ENCODE measurements at regions not wholly inside any gene's neighbourhood (a gene's known extent, or its start where the extent isn't known, plus 50 kb on each side); places are given as distances from the start of the nearest gene placed in this dataset.
"Not testable (repeated sequence)": the region's sequence is repeated elsewhere in the genome, so short reads cannot be mapped to it uniquely, and the experiment has no call there.

- Histone ChIP-seq H3K36me3 (ENCODE audit: control insufficient read depth, insufficient read depth, low read length) (no peaks in the 10 kb centered on the region), H3K4me3 (ENCODE audit: low read length) (no peak overlapping the region), H3K4me1 (ENCODE audit: control insufficient read depth, insufficient read depth, low read length) (no peaks in the 10 kb centered on the region), H3K9me3 (replicated peaks; ENCODE audit: control insufficient read depth, low read depth, low read length) (no peaks in the 10 kb centered on the region), H3K27me3 (ENCODE audit: control insufficient read depth, insufficient read depth, low read length) (peaks cover 2% of the 10 kb centered on the region), H3K27ac (ENCODE audit: low read length) (no peak overlapping the region)
- no CpG with 5 or more reads among the region's 5 CpGs for WGBS (ENCODE audit: insufficient coverage)
- no peak for DNase-seq
Observed at GRCh38 chr2:122034344-122034743, 278.9 kb downstream of the TSN start.

- Histone ChIP-seq H3K4me3 (ENCODE audit: low read length) (no peak overlapping the region), H3K27ac (ENCODE audit: low read length) (no peak overlapping the region), H3K9me3 (replicated peaks; ENCODE audit: control insufficient read depth, low read depth, low read length) (no peaks in the 10 kb centered on the region), H3K4me1 (ENCODE audit: control insufficient read depth, insufficient read depth, low read length) (no peaks in the 10 kb centered on the region), H3K27me3 (ENCODE audit: control insufficient read depth, insufficient read depth, low read length) (peaks cover 2% of the 10 kb centered on the region), H3K36me3 (ENCODE audit: control insufficient read depth, insufficient read depth, low read length) (no peaks in the 10 kb centered on the region)
- WGBS (ENCODE audit: insufficient coverage): no CpG with 5 or more reads among the region's 4 CpGs
- no peak for DNase-seq
Observed at GRCh38 chr2:122034777-122035176, 279.3 kb downstream of the TSN start.

GRCh38 chr2:122038816-122039215 lies 283.4 kb downstream of the TSN start:
- not testable (repeated sequence) for H3K27me3 ChIP-seq (ENCODE audit: control insufficient read depth, insufficient read depth, low read length); H3K36me3 ChIP-seq (ENCODE audit: control insufficient read depth, insufficient read depth, low read length); H3K27ac ChIP-seq (ENCODE audit: low read length); H3K9me3 ChIP-seq (replicated peaks; ENCODE audit: control insufficient read depth, low read depth, low read length); DNase-seq; H3K4me1 ChIP-seq (ENCODE audit: control insufficient read depth, insufficient read depth, low read length); H3K4me3 ChIP-seq (ENCODE audit: low read length)
- no CpG with 5 or more reads among the region's 4 CpGs for WGBS (ENCODE audit: insufficient coverage)

- no peak overlapping the region for H3K4me3 ChIP-seq (ENCODE audit: low read length)
- 71% methylated on average over 5 of the region's 5 CpGs for WGBS (ENCODE audit: insufficient coverage)
- H3K27me3 ChIP-seq (ENCODE audit: control insufficient read depth, insufficient read depth, low read length): no peaks in the 10 kb centered on the region
- H3K9me3 ChIP-seq (replicated peaks; ENCODE audit: control insufficient read depth, low read depth, low read length): no peaks in the 10 kb centered on the region
- no peak for DNase-seq
- H3K4me1 ChIP-seq (ENCODE audit: control insufficient read depth, insufficient read depth, low read length): no peaks in the 10 kb centered on the region
- no peak overlapping the region for H3K27ac ChIP-seq (ENCODE audit: low read length)
- H3K36me3 ChIP-seq (ENCODE audit: control insufficient read depth, insufficient read depth, low read length): no peaks in the 10 kb centered on the region
Observed at GRCh38 chr2:122041455-122041854, 286.0 kb downstream of the TSN start.

- H3K27ac ChIP-seq (ENCODE audit: low read length); H3K27me3 ChIP-seq (ENCODE audit: control insufficient read depth, insufficient read depth, low read length); H3K4me1 ChIP-seq (ENCODE audit: control insufficient read depth, insufficient read depth, low read length); H3K4me3 ChIP-seq (ENCODE audit: low read length); H3K36me3 ChIP-seq (ENCODE audit: control insufficient read depth, insufficient read depth, low read length); H3K9me3 ChIP-seq (replicated peaks; ENCODE audit: control insufficient read depth, low read depth, low read length); DNase-seq: not testable (repeated sequence)
- WGBS (ENCODE audit: insufficient coverage): no CpG with 5 or more reads among the region's 20 CpGs
Observed at GRCh38 chr2:122051659-122052058, 296.2 kb downstream of the TSN start.

GRCh38 chr2:122055521-122055931 lies 300.1 kb downstream of the TSN start:
- Histone ChIP-seq H3K9me3 (replicated peaks; ENCODE audit: control insufficient read depth, low read depth, low read length) (no peaks in the 10 kb centered on the region), H3K36me3 (ENCODE audit: control insufficient read depth, insufficient read depth, low read length) (no peaks in the 10 kb centered on the region), H3K27ac (ENCODE audit: low read length) (no peak overlapping the region), H3K27me3 (ENCODE audit: control insufficient read depth, insufficient read depth, low read length) (no peaks in the 10 kb centered on the region), H3K4me3 (ENCODE audit: low read length) (no peak overlapping the region), H3K4me1 (ENCODE audit: control insufficient read depth, insufficient read depth, low read length) (no peaks in the 10 kb centered on the region)
- DNase-seq: no peak
- 25% methylated on average over 3 of the region's 4 CpGs for WGBS (ENCODE audit: insufficient coverage)

GRCh38 chr2:122056853-122057252 lies 301.4 kb downstream of the TSN start:
- H3K36me3 ChIP-seq (ENCODE audit: control insufficient read depth, insufficient read depth, low read length): no peaks in the 10 kb centered on the region
- WGBS (ENCODE audit: insufficient coverage): no CpG with 5 or more reads among the region's 2 CpGs
- no peaks in the 10 kb centered on the region for H3K9me3 ChIP-seq (replicated peaks; ENCODE audit: control insufficient read depth, low read depth, low read length)
- H3K27me3 ChIP-seq (ENCODE audit: control insufficient read depth, insufficient read depth, low read length): no peaks in the 10 kb centered on the region
- no peaks in the 10 kb centered on the region for H3K4me1 ChIP-seq (ENCODE audit: control insufficient read depth, insufficient read depth, low read length)
- no peak overlapping the region for H3K4me3 ChIP-seq (ENCODE audit: low read length)
- DNase-seq: no peak
- no peak overlapping the region for H3K27ac ChIP-seq (ENCODE audit: low read length)

- no peak overlapping the region for H3K27ac ChIP-seq (ENCODE audit: low read length)
- no peak for DNase-seq
- no peak overlapping the region for H3K4me3 ChIP-seq (ENCODE audit: low read length)
- no peaks in the 10 kb centered on the region for H3K36me3 ChIP-seq (ENCODE audit: control insufficient read depth, insufficient read depth, low read length)
- H3K9me3 ChIP-seq (replicated peaks; ENCODE audit: control insufficient read depth, low read depth, low read length): no peaks in the 10 kb centered on the region
- no peaks in the 10 kb centered on the region for H3K4me1 ChIP-seq (ENCODE audit: control insufficient read depth, insufficient read depth, low read length)
- no CpG with 5 or more reads among the region's 2 CpGs for whole genome bisulfite sequencing (ENCODE audit: insufficient coverage)
- H3K27me3 ChIP-seq (ENCODE audit: control insufficient read depth, insufficient read depth, low read length): no peaks in the 10 kb centered on the region
Observed at GRCh38 chr2:122061206-122061605, 305.8 kb downstream of the TSN start.

- Histone ChIP-seq H3K9me3 (replicated peaks; ENCODE audit: control insufficient read depth, low read depth, low read length) (no peaks in the 10 kb centered on the region), H3K4me3 (ENCODE audit: low read length) (no peak overlapping the region), H3K36me3 (ENCODE audit: control insufficient read depth, insufficient read depth, low read length) (no peaks in the 10 kb centered on the region), H3K27me3 (ENCODE audit: control insufficient read depth, insufficient read depth, low read length) (no peaks in the 10 kb centered on the region), H3K27ac (ENCODE audit: low read length) (no peak overlapping the region), H3K4me1 (ENCODE audit: control insufficient read depth, insufficient read depth, low read length) (no peaks in the 10 kb centered on the region)
- peak; percentile 6 for DNase-seq
- 58% methylated on average over 2 of the region's 2 CpGs for WGBS (ENCODE audit: insufficient coverage)
Observed at GRCh38 chr2:122061831-122062230, 306.4 kb downstream of the TSN start.

- DNase-seq: no peak
- no peaks in the 10 kb centered on the region for H3K4me1 ChIP-seq (ENCODE audit: control insufficient read depth, insufficient read depth, low read length)
- no peak overlapping the region for H3K4me3 ChIP-seq (ENCODE audit: low read length)
- 96% methylated on average over 3 of the region's 4 CpGs for WGBS (ENCODE audit: insufficient coverage)
- no peaks in the 10 kb centered on the region for H3K9me3 ChIP-seq (replicated peaks; ENCODE audit: control insufficient read depth, low read depth, low read length)
- H3K27me3 ChIP-seq (ENCODE audit: control insufficient read depth, insufficient read depth, low read length): no peaks in the 10 kb centered on the region
- H3K36me3 ChIP-seq (ENCODE audit: control insufficient read depth, insufficient read depth, low read length): no peaks in the 10 kb centered on the region
- no peak overlapping the region for H3K27ac ChIP-seq (ENCODE audit: low read length)
Observed at GRCh38 chr2:122062506-122062905, 307.1 kb downstream of the TSN start.

GRCh38 chr2:122063716-122064115 lies 308.3 kb downstream of the TSN start:
- no peaks in the 10 kb centered on the region for H3K9me3 ChIP-seq (replicated peaks; ENCODE audit: control insufficient read depth, low read depth, low read length)
- no peaks in the 10 kb centered on the region for H3K4me1 ChIP-seq (ENCODE audit: control insufficient read depth, insufficient read depth, low read length)
- H3K27ac ChIP-seq (ENCODE audit: low read length): no peak overlapping the region
- DNase-seq: no peak
- WGBS (ENCODE audit: insufficient coverage): no CpG with 5 or more reads among the region's 3 CpGs
- no peaks in the 10 kb centered on the region for H3K36me3 ChIP-seq (ENCODE audit: control insufficient read depth, insufficient read depth, low read length)
- no peaks in the 10 kb centered on the region for H3K27me3 ChIP-seq (ENCODE audit: control insufficient read depth, insufficient read depth, low read length)
- H3K4me3 ChIP-seq (ENCODE audit: low read length): no peak overlapping the region
